ENCODE measurements at regions not wholly inside any gene's neighbourhood (a gene's known extent, or its start where the extent isn't known, plus 50 kb on each side); places are given as distances from the start of the nearest gene placed in this dataset.

- RAD21 ChIA-PET (ENCODE audit: unreplicated experiment), result no interaction called here
- ATAC-seq (no peak), DNase-seq (ENCODE audit: low read depth, low spot score) (no peak), FAIRE-seq (no peak)
- H3K27me3 ChIP-seq (replicated peaks in 1 of 2; ENCODE audit: control insufficient read depth in 2 of 2, insufficient read depth in 2 of 2, low read length in 1 of 2), result no peaks in the 10 kb centered on the region; a peak in 2 of 4 replicates
- no peaks in the 10 kb centered on the region for H3K36me3 ChIP-seq (ENCODE audit: control insufficient read depth in 2 of 2, insufficient read depth in 2 of 2, low read length in 1 of 2)
- no peak overlapping the region for H3K27ac ChIP-seq (ENCODE audit: control insufficient read depth, insufficient read depth)
- no TSS peak for BruUV-seq (replicated peaks)
- H3K9me3 ChIP-seq (replicated peaks; ENCODE audit: control insufficient read depth, insufficient read depth, low read length), result no peaks in the 10 kb centered on the region
- in situ Hi-C loops (cut with MboI) (no loop called here), intact Hi-C loops (cut with micrococcal nuclease; ENCODE audit: unreplicated experiment) (no loop called here)
- CTCF ChIA-PET, result no interaction called here
- no peaks in the 10 kb centered on the region for H3K79me2 ChIP-seq (ENCODE audit: control insufficient read depth, insufficient read depth, low read length)
- POLR2A ChIA-PET, result no interaction called here
- H4K20me1 ChIP-seq (ENCODE audit: control insufficient read depth, insufficient read depth), result no peaks in the 10 kb centered on the region
- SMC1A ChIA-PET (ENCODE audit: uncharacterized antibody, unreplicated experiment), result no interaction called here
- no peak overlapping the region for H3K4me3 ChIP-seq
- no peaks in the 10 kb centered on the region for H3K4me1 ChIP-seq (ENCODE audit: control insufficient read depth, insufficient read depth, low read length)
- H3K9ac ChIP-seq (ENCODE audit: control insufficient read depth, insufficient read depth, low read length), result no peak overlapping the region
- 33% methylated on average over 1 of the region's 1 CpG for WGBS (ENCODE audit: insufficient coverage, insufficient replicate concordance, low lambda C conversion rate, missing lambda C conversion rate)
- H2AFZ ChIP-seq (ENCODE audit: control insufficient read depth, low read depth, low read length), result no peak overlapping the region
- TF ChIP-seq SIX5 (IDR thresholded peaks at IDR 0.05; ENCODE audit: low read depth, low read length, severe bottlenecking), result no peak
- no peak for TF ChIP-seq HDAC6 (IDR thresholded peaks at IDR 0.05; ENCODE audit: unreplicated experiment)
- no peak for TF ChIP-seq CREM (IDR thresholded peaks at IDR 0.05; ENCODE audit: low read depth)
- H3K4me2 ChIP-seq (ENCODE audit: control insufficient read depth, insufficient read depth), result no peak overlapping the region
These were observed 1475.5 kb upstream of the TENM4 start for GRCh38 chr11:80916173-80916798.

- Histone ChIP-seq H3K27ac (ENCODE audit: control insufficient read depth, insufficient read depth) (no peak overlapping the region), H3K9me3 (replicated peaks; ENCODE audit: control insufficient read depth, insufficient read depth, low read length) (no peaks in the 10 kb centered on the region), H2AFZ (ENCODE audit: control insufficient read depth, low read depth, low read length) (no peak overlapping the region), H3K9ac (ENCODE audit: control insufficient read depth, insufficient read depth, low read length) (no peak overlapping the region), H3K4me3 (no peak overlapping the region), H3K4me2 (ENCODE audit: control insufficient read depth, insufficient read depth) (no peak overlapping the region), H3K36me3 (ENCODE audit: control insufficient read depth in 2 of 2, insufficient read depth in 2 of 2, low read length in 1 of 2) (no peaks in the 10 kb centered on the region), H3K27me3 (replicated peaks in 1 of 2; ENCODE audit: control insufficient read depth in 2 of 2, insufficient read depth in 2 of 2, low read length in 1 of 2) (no peaks in the 10 kb centered on the region; a peak in 2 of 4 replicates), H3K4me1 (ENCODE audit: control insufficient read depth, insufficient read depth, low read length) (no peaks in the 10 kb centered on the region), H4K20me1 (ENCODE audit: control insufficient read depth, insufficient read depth) (no peaks in the 10 kb centered on the region), H3K79me2 (ENCODE audit: control insufficient read depth, insufficient read depth, low read length) (no peaks in the 10 kb centered on the region)
- SMC1A ChIA-PET (ENCODE audit: uncharacterized antibody, unreplicated experiment), result no interaction called here
- POLR2A ChIA-PET, result no interaction called here
- intact Hi-C loops (cut with micrococcal nuclease; ENCODE audit: unreplicated experiment) (no loop called here), in situ Hi-C loops (cut with MboI) (no loop called here)
- DNase-seq (ENCODE audit: low read depth, low spot score) (no peak), FAIRE-seq (no peak), ATAC-seq (no peak)
- no TSS peak for BruUV-seq (replicated peaks)
- 0% methylated on average over 1 of the region's 1 CpG for WGBS (ENCODE audit: insufficient coverage, insufficient replicate concordance, low lambda C conversion rate, missing lambda C conversion rate)
- RAD21 ChIA-PET (ENCODE audit: unreplicated experiment), result no interaction called here
- TF ChIP-seq SIX5 (IDR thresholded peaks at IDR 0.05; ENCODE audit: low read depth, low read length, severe bottlenecking), result no peak
- CTCF ChIA-PET, result no interaction called here
These were observed 1473.5 kb upstream of the TENM4 start for GRCh38 chr11:80914311-80914710.
